HG03565 (cell line): ENCODE measurements at regions not wholly inside any gene's neighbourhood (a gene's known extent, or its start where the extent isn't known, plus 50 kb on each side); places are given as distances from the start of the nearest gene placed in this dataset.
A peak's percentile ranks its signal among the peaks of the same experiment; 100 is the strongest.

Experiments used
- ATAC-seq: cut with Tn5 transposase; IDR thresholded peaks from one replicate; pipeline ENCODE4 v1.9.1; 2021; ENCODE audit warnings: mild to moderate bottlenecking, moderate library complexity; ENCODE audit not compliant: unreplicated experiment

DNA sequence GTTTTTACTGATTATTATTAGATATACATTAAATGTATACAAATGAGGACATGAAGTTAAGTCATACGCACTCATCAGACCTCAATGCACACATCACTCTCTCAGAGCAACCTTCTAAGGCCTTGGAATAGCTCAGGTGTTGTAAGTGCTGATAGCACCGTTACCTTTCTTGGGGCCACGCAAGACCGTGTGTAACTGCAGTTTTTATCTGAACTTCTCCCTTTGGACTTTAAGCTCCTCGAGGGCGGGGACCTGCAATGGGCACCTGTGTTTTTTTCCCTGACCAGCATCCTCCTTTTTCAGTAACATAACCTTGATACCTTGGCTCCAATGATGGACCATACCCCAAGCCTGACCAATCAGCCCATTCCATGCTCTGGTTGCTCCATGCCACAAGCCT lies 136.5 kb upstream of the TMCC3 start:
- no peak for ATAC-seq

DNA sequence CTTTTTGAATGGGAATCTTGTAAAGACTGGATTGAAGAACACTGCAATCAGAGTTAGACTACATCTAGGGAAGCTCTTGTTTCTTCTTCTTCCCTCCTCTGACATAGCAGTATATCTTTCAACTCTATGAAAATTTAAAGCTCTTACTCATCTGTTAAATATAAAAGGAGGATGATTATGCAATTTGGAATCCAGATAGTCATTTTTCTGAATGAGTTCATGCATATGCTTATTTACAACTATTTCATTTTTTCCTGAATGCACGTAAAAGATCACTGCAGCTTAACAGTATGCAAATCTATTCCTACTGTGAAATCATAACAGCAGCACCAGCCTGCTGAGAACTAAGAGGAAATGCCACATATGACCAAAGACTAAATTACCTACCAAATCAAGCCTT lies 133.5 kb upstream of the TMCC3 start:
- no peak for ATAC-seq

DNA sequence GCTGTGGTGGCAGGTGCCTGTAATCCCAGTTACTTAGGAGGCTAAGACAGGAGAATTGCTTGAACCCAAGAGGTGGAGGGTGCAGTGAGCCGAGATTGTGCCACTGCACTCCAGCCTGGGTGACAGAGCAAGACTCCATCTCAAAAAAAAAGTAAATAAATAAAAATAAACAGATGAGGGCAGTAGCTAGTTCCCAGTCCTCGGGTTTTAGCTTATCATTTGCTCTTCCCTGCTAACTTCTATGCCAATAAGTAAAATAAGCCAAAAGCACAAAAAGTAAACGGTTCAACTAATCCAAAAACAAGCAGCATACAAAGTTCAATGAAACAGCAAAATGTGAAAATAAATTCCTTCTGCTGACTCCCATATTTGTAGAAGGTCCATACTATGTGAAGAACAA lies 133.0 kb upstream of the TMCC3 start:
- no peak for ATAC-seq

DNA sequence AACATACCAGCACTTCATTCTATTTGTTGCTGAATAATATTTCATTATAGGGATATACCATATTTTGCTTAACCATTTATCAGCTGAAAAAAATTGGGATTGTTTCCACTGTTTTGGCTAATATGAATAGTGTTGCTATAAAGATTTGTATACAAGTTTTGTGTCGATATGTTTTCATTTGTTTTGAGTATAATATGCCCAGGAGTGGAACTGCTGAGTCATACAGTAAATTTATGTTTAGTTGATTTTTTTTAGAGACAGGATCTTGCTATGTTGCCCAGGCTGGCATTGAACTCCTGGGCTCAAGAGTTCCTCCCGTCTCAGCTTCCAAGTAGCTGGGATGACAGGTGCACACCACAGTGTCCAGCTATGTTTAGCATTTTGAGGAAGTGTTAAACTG lies 131.5 kb upstream of the TMCC3 start:
- no peak for ATAC-seq

DNA sequence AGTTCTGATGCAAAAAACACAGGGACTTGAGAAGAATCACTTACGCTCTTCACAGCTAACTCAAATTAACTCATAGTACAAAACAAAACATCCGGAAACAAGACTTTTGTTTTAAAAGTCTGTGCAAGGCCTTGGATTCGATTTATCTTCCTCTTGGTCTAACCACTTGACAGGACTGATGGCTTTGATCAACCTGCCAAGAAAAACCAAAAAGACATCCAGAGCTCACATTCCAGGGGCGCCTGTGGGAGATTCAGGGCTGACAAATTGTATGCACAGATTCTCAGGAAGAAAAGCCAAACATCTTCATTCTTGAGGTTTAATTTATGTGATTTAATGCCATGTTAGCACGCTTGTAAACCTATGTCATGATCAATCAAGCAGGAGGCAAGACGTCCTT lies 129.1 kb upstream of the TMCC3 start:
- no peak for ATAC-seq

DNA sequence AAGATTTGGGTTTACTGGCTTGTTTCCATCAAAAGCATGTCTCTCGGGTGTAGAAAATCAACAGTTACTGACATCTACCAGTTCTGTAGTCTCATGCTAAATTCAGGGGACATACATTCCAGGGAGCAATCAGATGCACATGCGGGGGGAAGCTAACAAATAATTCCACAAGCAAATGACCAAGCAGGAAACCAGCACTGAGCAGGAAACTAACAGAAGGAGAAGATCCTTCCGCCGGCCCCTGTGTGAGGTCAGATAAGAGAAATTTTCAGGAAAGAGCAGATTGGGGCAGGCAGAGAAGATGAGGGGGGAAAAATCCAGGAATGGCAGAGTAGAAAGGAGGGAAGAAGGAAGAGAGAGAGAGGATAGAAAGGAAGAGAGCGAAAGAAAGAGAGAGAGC lies 127.6 kb upstream of the TMCC3 start:
- no peak for ATAC-seq

DNA sequence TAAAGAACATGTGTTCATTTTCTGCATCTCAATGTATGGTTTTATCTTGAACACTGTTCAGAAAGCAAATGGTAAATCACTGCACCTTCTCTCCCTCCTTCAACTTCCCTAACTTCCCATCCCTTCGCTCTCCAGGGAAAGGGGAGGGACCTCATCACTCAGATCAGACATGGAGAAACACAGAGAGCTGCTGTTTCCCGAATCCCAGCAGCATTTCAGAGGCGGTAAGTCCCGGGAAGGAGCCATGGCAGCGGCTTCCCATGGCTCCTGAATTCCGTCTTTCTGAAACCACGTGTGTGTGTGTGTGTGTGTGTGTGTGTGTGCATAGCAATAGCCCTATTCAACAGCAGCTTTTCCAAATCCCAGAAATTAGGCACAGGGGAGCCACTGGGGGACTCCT lies 125.4 kb upstream of the TMCC3 start:
- no peak for ATAC-seq

DNA sequence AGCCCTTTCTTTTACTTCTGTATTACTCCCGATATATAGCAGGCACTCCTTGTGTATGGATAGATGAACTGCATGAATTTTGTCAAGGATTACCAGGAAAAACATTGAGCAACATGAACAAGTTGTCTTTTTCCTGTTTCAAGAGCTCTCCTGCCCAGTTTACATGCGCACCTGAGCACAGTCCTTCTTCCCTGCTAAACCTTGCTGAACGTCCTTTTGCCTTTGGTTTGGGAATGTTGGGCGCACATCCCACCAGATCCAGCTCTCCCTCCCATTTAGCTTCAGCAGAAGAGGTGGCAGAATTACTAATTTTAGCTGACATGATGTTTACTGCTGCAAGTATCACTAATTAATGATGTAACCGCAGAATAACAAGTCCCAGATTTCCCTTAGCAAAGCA lies 121.4 kb upstream of the TMCC3 start:
- no peak for ATAC-seq

DNA sequence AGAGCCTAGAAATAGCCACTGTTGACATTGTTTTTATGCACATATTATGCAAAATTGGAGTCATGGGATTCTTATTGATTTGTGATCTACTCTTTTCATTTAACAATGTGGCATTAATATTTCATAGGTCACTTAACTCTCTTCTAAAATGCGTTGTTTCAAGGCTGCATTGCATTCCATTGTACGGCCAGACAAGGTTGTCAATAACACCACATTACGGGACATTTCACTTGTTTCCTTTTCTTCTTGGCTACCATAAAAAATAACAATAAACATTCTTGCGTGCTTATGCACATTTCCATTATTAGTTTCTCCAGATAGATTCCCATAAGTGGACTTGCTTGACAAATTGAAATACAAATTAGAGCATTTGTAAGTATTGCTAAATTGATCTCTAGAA lies 120.8 kb upstream of the TMCC3 start:
- no peak for ATAC-seq

DNA sequence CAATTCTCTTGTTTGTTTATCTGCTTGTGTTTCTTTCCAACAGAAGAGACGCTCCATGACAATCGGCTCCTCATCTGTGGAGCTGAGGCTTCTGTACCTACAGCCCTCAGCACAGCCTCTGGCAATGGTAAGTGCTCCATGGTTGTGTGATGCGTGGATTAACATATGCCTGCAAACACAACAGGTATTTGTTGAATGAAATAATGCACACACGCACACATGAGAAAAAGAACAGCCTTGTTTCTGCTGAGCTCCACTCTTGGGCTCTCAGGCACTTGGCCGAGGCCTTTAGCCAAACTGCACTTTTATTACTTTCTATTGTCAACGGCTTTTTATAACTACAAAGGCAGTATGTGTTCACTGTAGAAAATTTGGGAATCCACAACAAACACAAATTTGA lies 120.4 kb upstream of the TMCC3 start:
- no peak for ATAC-seq

DNA sequence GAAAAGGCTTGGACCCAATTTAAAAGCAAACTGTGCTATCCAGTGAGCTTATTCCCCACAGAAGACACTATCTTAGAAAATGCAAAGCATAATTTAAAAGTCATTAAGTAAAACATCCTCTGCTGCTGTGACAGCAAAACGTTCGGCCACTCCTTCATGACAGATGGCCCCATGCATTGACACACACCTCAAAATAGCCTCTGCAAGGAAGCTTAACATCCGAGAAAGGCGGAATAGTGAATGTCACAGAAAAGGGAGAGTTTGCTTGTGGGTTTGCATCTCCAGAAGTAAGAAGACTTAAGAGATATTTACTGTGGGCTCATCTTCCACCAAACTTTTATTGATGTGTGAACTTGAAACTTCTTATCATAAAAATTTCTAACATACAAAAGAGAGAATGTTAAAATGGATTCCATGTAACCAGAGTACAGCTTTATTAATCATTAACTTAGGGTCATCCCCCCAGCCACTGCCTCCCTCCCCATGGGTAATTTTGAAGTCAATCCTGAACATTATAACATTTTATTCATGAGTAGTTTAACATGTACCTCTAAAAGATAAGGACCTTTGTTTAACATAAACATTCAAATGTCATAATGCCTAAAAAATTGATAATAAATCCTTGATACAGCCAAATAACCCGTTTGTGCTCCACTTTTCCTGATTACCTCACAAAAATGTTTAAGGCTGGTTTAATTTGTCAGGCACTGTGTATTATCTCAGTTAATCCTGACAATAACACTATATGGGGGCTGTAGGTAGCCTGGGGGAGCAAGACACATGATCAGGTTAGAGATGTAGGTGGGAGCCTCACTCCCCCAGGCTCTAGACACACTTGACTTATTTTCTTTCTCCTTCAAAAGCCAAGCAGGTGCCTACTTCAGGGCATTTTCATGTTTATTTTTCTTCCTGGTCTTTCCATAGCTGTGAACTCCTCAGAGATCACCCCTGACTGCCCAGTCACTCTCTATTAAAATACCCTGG lies 119.7 kb upstream of the TMCC3 start:
- no peak for ATAC-seq

DNA sequence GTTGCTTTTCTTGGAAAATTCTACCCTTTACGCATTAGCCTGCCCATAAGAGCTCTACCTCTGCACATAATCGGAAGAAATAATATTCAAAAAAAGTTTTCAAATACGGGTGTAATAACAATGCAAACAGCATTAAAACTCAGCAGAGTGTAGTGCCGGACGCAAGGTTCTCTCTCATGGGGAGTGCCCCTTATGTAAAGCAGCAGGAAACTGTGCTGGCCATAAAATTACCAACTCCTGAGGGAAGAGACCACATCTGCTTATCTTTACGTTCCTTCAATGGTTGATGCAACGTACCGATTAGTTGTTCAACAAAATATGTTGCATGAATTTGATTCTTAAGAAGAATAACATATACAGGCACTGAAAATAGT lies 118.7 kb upstream of the TMCC3 start:
- peak; percentile 63 for ATAC-seq

DNA sequence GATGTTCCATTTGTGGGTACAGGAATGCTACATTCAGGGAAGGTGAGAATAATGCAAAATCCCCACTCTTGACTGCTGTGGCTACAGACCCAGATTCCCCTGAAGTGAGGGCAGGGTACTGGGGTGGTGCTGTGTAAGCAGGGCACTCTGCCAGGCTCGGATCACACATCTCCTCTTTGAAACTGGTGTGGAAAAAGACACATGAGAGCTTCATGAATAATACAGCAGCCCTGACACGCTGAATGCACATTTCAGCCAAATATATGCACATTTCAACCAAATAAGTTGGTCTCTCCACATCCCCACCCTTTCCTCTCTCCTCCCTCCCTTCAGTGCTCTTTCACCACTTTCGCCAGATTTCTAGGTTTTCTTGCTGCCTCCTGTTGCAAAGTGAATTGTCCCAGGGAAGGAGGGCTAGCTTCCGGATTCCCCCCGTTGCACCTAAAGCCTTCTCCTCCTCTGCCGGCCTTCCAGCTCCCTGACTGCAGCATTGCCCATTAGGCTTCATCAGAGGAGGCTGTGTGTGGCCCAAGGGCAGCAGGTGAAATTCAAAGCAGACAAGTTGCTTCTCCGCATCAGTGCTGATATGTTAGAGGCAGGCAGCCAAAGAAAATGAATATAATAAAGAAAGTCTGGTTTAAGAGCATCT lies 118.2 kb upstream of the TMCC3 start:
- ATAC-seq, result peak; percentile 26

DNA sequence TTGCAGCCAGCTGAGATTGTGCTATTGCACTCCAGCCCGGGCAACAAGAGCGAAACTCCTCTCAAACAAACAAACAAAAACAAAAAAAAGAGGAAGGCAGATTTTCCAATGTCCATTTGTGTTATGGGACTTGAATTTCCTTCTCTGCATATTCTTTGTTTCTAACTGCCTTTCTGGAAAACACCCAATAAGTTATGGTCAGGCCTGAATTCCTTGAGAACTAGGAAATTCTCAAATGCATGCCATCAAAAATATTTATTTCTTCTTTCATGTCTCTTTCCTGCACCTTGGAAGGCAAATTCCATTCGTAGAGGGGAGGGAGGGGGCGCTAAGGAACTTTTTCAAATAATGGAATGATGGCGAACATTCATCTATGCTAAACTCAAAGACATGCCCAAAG lies 117.6 kb upstream of the TMCC3 start:
- ATAC-seq, result no peak

DNA sequence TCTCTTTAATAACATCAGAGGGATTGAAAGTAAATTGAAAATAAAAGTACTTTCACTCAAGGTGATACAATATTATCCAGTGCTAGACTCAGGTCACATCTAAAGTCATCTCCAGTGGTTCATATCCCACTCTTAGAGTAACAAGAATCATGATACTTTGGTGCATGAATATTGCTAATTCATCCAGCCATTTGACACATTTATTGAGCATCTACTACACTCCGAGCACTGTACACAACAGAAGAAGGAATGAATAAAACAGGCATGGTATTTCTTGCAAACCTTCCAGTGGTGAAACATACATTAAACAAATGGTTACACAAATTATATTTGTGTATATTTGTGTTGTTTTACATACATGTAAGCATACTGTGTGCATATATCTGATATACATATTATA lies 116.0 kb upstream of the TMCC3 start:
- no peak for ATAC-seq

DNA sequence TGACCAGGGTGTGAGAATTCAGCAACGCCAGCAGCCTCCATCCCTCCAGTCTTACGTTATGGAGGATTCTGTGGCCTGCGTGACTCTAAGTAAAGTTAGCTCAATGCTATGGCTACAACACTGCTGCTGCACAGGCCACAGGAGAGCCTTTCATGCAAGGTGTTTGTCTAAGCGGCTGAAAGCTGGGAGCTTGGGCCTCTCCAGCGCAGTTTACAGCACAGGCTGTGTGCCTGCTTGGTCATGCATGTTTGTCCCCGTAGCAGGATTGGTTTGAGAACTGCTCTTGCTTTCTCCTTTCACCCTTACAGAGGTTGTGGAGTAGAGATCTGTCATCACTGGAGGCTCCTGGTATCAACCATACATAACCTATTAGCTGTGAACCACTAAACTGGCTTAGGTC lies 113.1 kb upstream of the TMCC3 start:
- no peak for ATAC-seq

DNA sequence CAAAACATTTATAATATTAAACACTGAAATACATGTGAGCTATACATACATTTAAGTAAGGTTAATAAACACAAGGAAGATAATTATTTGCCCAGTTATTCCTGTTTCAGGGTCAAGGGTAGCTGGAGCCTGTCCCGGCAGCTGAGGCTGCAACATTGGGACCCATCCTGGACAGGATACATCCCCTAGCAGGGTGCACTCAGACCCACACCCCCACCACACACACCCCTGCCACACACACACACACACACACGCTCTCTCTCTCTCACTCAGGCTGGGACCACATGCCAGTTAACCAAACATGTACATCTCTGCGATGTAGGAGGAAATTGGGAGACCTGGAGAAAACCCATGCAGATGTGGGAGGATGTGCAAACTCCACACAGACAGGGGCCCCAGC lies 112.6 kb upstream of the TMCC3 start:
- peak; percentile 6 for ATAC-seq

DNA sequence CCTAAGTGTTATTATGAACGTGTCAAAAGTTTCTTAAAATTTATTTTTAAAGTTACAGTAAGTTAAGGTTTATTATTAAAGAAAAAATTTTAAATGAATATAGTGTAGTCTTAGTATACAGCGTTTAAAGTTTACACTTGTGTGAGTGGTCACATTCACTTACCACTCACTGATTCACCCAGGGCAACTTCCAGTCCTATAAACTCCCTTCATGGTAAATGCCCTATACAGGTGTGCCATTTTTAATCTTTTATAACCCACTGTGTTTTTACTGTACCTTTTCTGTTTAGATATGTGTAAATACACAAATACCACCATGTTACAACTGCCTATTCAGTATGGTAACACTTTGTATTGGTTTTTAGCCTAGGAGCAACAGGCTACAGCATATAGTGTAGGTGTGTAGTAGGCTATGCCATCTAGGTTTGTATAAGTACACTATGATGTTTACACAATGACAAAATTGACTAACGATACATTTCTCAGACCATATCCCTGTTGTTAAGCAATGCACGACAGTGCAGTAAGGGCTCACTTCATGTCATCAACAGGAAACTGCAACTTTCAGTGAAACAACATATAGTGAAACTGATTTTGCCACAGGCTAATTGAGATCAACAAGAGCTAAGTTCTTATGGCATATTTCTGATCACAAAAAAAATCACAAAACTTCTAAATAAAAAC lies 112.0 kb upstream of the TMCC3 start:
- ATAC-seq, result peak; percentile 85

DNA sequence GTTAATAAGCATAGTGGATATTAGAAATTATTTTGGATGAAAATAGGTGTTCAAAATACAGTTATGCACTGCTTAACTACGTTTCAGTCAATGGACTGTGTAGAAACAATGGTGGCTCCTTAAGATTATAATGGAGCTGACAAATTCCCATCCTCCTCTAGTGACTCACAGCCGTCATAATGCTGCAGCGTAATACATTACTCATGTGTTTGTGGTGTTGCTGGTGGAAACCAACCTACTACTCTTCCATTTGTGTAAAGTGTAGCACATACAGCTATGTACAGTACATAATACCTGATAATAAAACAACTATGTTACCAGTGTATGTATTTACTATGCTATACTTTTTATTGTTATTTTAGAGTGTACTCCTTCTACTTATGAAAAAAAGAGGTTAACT lies 111.2 kb upstream of the TMCC3 start:
- no peak for ATAC-seq

DNA sequence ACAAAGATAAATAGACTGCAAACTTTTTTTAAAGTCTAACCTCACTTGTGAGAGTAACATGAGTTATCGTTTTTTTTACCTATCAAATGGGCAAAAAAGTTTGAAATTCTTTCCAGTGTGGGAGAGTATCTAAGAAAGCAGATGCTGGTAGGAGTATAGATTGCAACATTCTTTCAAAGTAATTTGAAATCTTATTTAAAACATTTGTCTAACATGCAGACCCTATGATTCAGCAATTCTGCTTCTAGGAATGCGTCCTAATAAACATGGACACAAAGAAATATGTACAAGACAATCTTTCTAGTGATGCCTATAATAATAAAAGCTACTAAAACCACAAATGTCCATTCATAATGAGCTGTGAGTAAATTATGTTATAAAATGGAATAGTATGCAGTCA lies 110.4 kb upstream of the TMCC3 start:
- no peak for ATAC-seq

DNA sequence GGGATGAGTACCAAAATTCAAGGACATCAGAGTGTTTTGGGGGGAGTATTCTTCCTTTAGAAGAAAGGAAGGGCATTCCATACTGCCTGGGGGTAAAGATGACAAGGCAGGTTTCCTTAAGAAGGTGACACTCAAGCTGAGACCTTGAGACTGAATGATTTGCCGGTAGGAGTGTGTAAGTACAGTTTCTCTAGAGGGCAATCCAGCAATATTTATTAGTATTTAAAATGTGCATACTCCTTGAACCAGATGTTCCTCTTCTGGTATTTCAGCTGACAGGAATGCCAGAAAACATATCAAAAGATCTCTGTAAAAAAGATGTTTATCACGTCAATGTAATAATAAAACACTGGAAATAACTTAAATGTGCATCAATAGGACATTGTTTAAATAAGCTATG lies 106.4 kb upstream of the TMCC3 start:
- no peak for ATAC-seq

DNA sequence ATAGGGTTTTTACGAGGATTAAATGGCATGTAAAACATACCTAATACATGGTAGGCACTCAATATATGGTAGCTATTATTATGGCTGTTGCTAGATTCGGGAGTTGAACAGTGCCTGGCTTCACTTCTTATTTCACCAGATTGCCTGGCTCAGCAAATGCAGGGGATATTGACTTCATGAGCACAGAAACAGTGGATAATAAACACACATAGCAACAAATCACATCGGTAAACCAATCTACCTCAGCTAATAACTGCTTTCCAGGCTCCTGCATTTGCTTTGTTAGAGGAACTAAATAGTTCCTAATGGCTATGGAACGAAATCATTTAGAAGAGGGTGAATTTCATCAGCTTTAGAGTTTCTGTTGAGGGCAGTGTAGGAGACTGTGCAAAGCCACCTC lies 105.2 kb upstream of the TMCC3 start:
- ATAC-seq, result no peak
